ENCODE measurements at regions not wholly inside any gene's neighbourhood (a gene's known extent, or its start where the extent isn't known, plus 50 kb on each side); places are given as distances from the start of the nearest gene placed in this dataset.

GRCh38 chr5:175082866-175083590, 358.6 kb downstream of the MSX2 start:
- ATAC-seq (no peak), DNase-seq (no peak)
- Histone ChIP-seq H3K79me2 (ENCODE audit: low read length) (no peaks in the 10 kb centered on the region), H3K4me2 (ENCODE audit: low read length) (no peak overlapping the region), H3K27ac (ENCODE audit: low read length) (no peak overlapping the region), H3K9me2 (replicated peaks; ENCODE audit: low read length) (no peaks in the 10 kb centered on the region), H3K4me3 (ENCODE audit: low read length) (no peak overlapping the region), H4K20me1 (ENCODE audit: low read length) (no peaks in the 10 kb centered on the region), H3K9ac (ENCODE audit: low read length) (no peak overlapping the region), H3F3A (ENCODE audit: low read length, unreplicated experiment) (no peaks in the 10 kb centered on the region), H3K9me3 (ENCODE audit: low read length) (no peaks in the 10 kb centered on the region), H3K4me1 (ENCODE audit: insufficient read depth, low read length) (no peaks in the 10 kb centered on the region), H3K36me3 (ENCODE audit: low read depth, low read length) (no peaks in the 10 kb centered on the region), H3K27me3 (ENCODE audit: low read length) (no peaks in the 10 kb centered on the region), H2AFZ (ENCODE audit: low read length) (no peak overlapping the region)
- no peak for TF ChIP-seq EZH2phosphoT487 (IDR thresholded peaks at IDR 0.05; ENCODE audit: borderline replicate concordance, low read length)
- CTCF ChIA-PET, result no interaction called here
- intact Hi-C loops (cut with micrococcal nuclease), result no loop called here
- BruUV-seq (replicated peaks), result no TSS peak
- POLR2A ChIA-PET (ENCODE audit: unreplicated experiment), result no interaction called here

- no peak overlapping the region for H3K4me2 ChIP-seq (ENCODE audit: low read length)
- ATAC-seq (no peak), DNase-seq (no peak)
- no peak overlapping the region for H3K9ac ChIP-seq (ENCODE audit: low read length)
- no peaks in the 10 kb centered on the region for H3K79me2 ChIP-seq (ENCODE audit: low read length)
- H3K4me3 ChIP-seq (ENCODE audit: low read length), result no peak overlapping the region
- no peaks in the 10 kb centered on the region for H3K4me1 ChIP-seq (ENCODE audit: insufficient read depth, low read length)
- H3K27me3 ChIP-seq (ENCODE audit: low read length), result no peaks in the 10 kb centered on the region
- no peak overlapping the region for H3K27ac ChIP-seq (ENCODE audit: low read length)
- CTCF ChIA-PET, result no interaction called here
- no peaks in the 10 kb centered on the region for H3K9me3 ChIP-seq (ENCODE audit: low read length)
- H3F3A ChIP-seq (ENCODE audit: low read length, unreplicated experiment), result no peaks in the 10 kb centered on the region
- H2AFZ ChIP-seq (ENCODE audit: low read length), result no peak overlapping the region
- intact Hi-C loops (cut with micrococcal nuclease), result no loop called here
- POLR2A ChIA-PET (ENCODE audit: unreplicated experiment), result no interaction called here
- no peaks in the 10 kb centered on the region for H3K36me3 ChIP-seq (ENCODE audit: low read depth, low read length)
- no peaks in the 10 kb centered on the region for H4K20me1 ChIP-seq (ENCODE audit: low read length)
- H3K9me2 ChIP-seq (replicated peaks; ENCODE audit: low read length), result no peaks in the 10 kb centered on the region
- no TSS peak for BruUV-seq (replicated peaks)
- no peak for TF ChIP-seq EZH2 (IDR thresholded peaks at IDR 0.05; ENCODE audit: low read length, unreplicated experiment)
- TF ChIP-seq EZH2phosphoT487 (IDR thresholded peaks at IDR 0.05; ENCODE audit: borderline replicate concordance, low read length), result no peak
- no peak for TF ChIP-seq CTCF (conservative IDR thresholded peaks at IDR 0.05; ENCODE audit: low read depth, low read length)
Measured at GRCh38 chr5:175082346-175082745, 358.0 kb downstream of the MSX2 start.

- no peaks in the 10 kb centered on the region for H3K9me3 ChIP-seq (ENCODE audit: low read length)
- POLR2A ChIA-PET (ENCODE audit: unreplicated experiment), result no interaction called here
- no peaks in the 10 kb centered on the region for H4K20me1 ChIP-seq (ENCODE audit: low read length)
- intact Hi-C loops (cut with micrococcal nuclease), result no loop called here
- H3K4me3 ChIP-seq (ENCODE audit: low read length), result no peak overlapping the region
- no peaks in the 10 kb centered on the region for H3K4me1 ChIP-seq (ENCODE audit: insufficient read depth, low read length)
- H3K4me2 ChIP-seq (ENCODE audit: low read length), result no peak overlapping the region
- no TSS peak for BruUV-seq (replicated peaks)
- no peaks in the 10 kb centered on the region for H3K79me2 ChIP-seq (ENCODE audit: low read length)
- DNase-seq (no peak), ATAC-seq (no peak)
- CTCF ChIA-PET, result no interaction called here
- H3K36me3 ChIP-seq (ENCODE audit: low read depth, low read length), result no peaks in the 10 kb centered on the region
- no peaks in the 10 kb centered on the region for H3K9me2 ChIP-seq (replicated peaks; ENCODE audit: low read length)
- H3K27me3 ChIP-seq (ENCODE audit: low read length), result no peaks in the 10 kb centered on the region
- no peaks in the 10 kb centered on the region for H3F3A ChIP-seq (ENCODE audit: low read length, unreplicated experiment)
- H3K9ac ChIP-seq (ENCODE audit: low read length), result no peak overlapping the region
- no peak overlapping the region for H2AFZ ChIP-seq (ENCODE audit: low read length)
- no peak overlapping the region for H3K27ac ChIP-seq (ENCODE audit: low read length)
- TF ChIP-seq CTCF (conservative IDR thresholded peaks at IDR 0.05; ENCODE audit: low read depth, low read length), result no peak
- TF ChIP-seq EZH2phosphoT487 (IDR thresholded peaks at IDR 0.05; ENCODE audit: borderline replicate concordance, low read length), result no peak
- TF ChIP-seq EZH2 (IDR thresholded peaks at IDR 0.05; ENCODE audit: low read length, unreplicated experiment), result no peak
Measured at GRCh38 chr5:175079707-175080106, 355.3 kb downstream of the MSX2 start.
